ENCODE measurements at regions not wholly inside any gene's neighbourhood (a gene's known extent, or its start where the extent isn't known, plus 50 kb on each side); places are given as distances from the start of the nearest gene placed in this dataset.

GRCh38 chr1:72892461-72892860 lies 610.1 kb upstream of the NEGR1 start:
- no peak for ATAC-seq
- TF ChIP-seq ZFP3 (CRISPR knock-in tag; IDR thresholded peaks at IDR 0.05) (no peak), OSR1 (CRISPR knock-in tag; IDR thresholded peaks at IDR 0.05) (no peak)

GRCh38 chr1:72891976-72892375 lies 609.6 kb upstream of the NEGR1 start:
- no peak for ATAC-seq
- TF ChIP-seq ZNF70 (CRISPR knock-in tag; IDR thresholded peaks at IDR 0.05) (no peak), CSRNP3 (CRISPR knock-in tag; IDR thresholded peaks at IDR 0.05) (no peak), BACH2 (CRISPR knock-in tag; IDR thresholded peaks at IDR 0.05; ENCODE audit: borderline replicate concordance) (no peak), ARNTL (CRISPR knock-in tag; IDR thresholded peaks at IDR 0.05; ENCODE audit: borderline replicate concordance, low read depth) (no peak), SNAI2 (CRISPR knock-in tag; IDR thresholded peaks at IDR 0.05) (no peak), POU6F1 (CRISPR knock-in tag; IDR thresholded peaks at IDR 0.05; ENCODE audit: borderline replicate concordance, low read depth) (no peak), ZFP30 (CRISPR knock-in tag; IDR thresholded peaks at IDR 0.05) (no peak)

GRCh38 chr1:72885841-72886240 lies 603.5 kb upstream of the NEGR1 start:
- TF ChIP-seq ZNF565 (CRISPR knock-in tag; conservative IDR thresholded peaks at IDR 0.05; ENCODE audit: low read depth) (no peak), BACH2 (CRISPR knock-in tag; IDR thresholded peaks at IDR 0.05; ENCODE audit: borderline replicate concordance) (no peak), PPARA (CRISPR knock-in tag; IDR thresholded peaks at IDR 0.05; ENCODE audit: borderline replicate concordance) (no peak), GLIS3 (CRISPR knock-in tag; IDR thresholded peaks at IDR 0.05) (no peak), SNAI2 (CRISPR knock-in tag; IDR thresholded peaks at IDR 0.05) (no peak), ZFP3 (CRISPR knock-in tag; IDR thresholded peaks at IDR 0.05) (no peak), RARB (CRISPR knock-in tag; IDR thresholded peaks at IDR 0.05) (no peak), PATZ1 (CRISPR knock-in tag; IDR thresholded peaks at IDR 0.05; ENCODE audit: borderline replicate concordance) (no peak), TCF4 (CRISPR knock-in tag; IDR thresholded peaks at IDR 0.05; ENCODE audit: borderline replicate concordance) (no peak), ZC3H10 (CRISPR knock-in tag; IDR thresholded peaks at IDR 0.05) (no peak), POU6F1 (CRISPR knock-in tag; IDR thresholded peaks at IDR 0.05; ENCODE audit: borderline replicate concordance, low read depth) (no peak), TOX (CRISPR knock-in tag; IDR thresholded peaks at IDR 0.05; ENCODE audit: borderline replicate concordance) (no peak)

GRCh38 chr1:72885017-72885416 lies 602.7 kb upstream of the NEGR1 start:
- TF ChIP-seq ZFP3 (CRISPR knock-in tag; IDR thresholded peaks at IDR 0.05) (no peak), CSDC2 (CRISPR knock-in tag; IDR thresholded peaks at IDR 0.05) (no peak), GLIS3 (CRISPR knock-in tag; IDR thresholded peaks at IDR 0.05) (no peak), ZFP30 (CRISPR knock-in tag; IDR thresholded peaks at IDR 0.05) (no peak), CREB5 (CRISPR knock-in tag; IDR thresholded peaks at IDR 0.05; ENCODE audit: low read depth) (no peak), ZNF70 (CRISPR knock-in tag; IDR thresholded peaks at IDR 0.05) (no peak), PPARA (CRISPR knock-in tag; IDR thresholded peaks at IDR 0.05; ENCODE audit: borderline replicate concordance) (no peak)
- no peak for ATAC-seq

More at GRCh38 chr1:72885841-72886240, 603.5 kb upstream of the NEGR1 start:
- ATAC-seq: no peak
